PC-9 (cell line): ENCODE measurements at regions not wholly inside any gene's neighbourhood (a gene's known extent, or its start where the extent isn't known, plus 50 kb on each side); places are given as distances from the start of the nearest gene placed in this dataset.

Experiments used
- BruUV-seq: library from RNA; stranded (reverse); fragments of 400-500 nt; replicated peaks from 2 replicates; lab custom pipeline; 2021; lab: Mats Ljungman, UMichigan
- CTCF ChIA-PET: fragments of 300-600 bp; sonication (Branson Sonifier 250); formaldehyde crosslinking; loops from one replicate; lab custom pipeline; 2022; ENCODE audit warnings: antibody characterized with exemption; lab: Charles Lee
- POLR2A ChIA-PET: fragments of 300-600 bp; sonication (Branson Sonifier 250); formaldehyde crosslinking; loops from one replicate; lab custom pipeline; 2022; ENCODE audit warnings: antibody characterized with exemption; ENCODE audit not compliant: unreplicated experiment; lab: Charles Lee
- DNase-seq, 2 experiments: peaks; one replicate each; pipeline versions ENCODE4 v3.0.0 to v3.0.0-alpha.2; 2015 to 2022; ENCODE audit warnings: mixed read lengths in 1 of 2
- H2AFZ ChIP-seq: fragments of 200-600 bp; sonication (generic); 2 replicates; pipeline ENCODE4 v1.8.1; 2017; ENCODE audit warnings: antibody characterized with exemption
- H3F3A ChIP-seq: fragments of 200-600 bp; sonication (generic); 2 replicates; pipeline ENCODE4 v1.8.1; 2017; ENCODE audit warnings: antibody characterized with exemption, mild to moderate bottlenecking, low read depth; ENCODE audit not compliant: insufficient read depth
- H3K27ac ChIP-seq: fragments of 200-600 bp; sonication (generic); 2 replicates; pipeline ENCODE4 v1.6.1; 2016; ENCODE audit warnings: mixed run types
- H3K27me3 ChIP-seq: fragments of 200-600 bp; sonication (generic); 2 replicates; pipeline ENCODE4 v1.6.1; 2016; ENCODE audit warnings: low read depth, mixed run types; ENCODE audit not compliant: insufficient read depth
- H3K36me3 ChIP-seq: fragments of 200-600 bp; sonication (generic); 2 replicates; pipeline ENCODE4 v1.6.1; 2016; ENCODE audit warnings: low read depth, mixed run types
- H3K4me1 ChIP-seq: fragments of 200-600 bp; sonication (generic); replicated peaks from 2 replicates; pipeline ENCODE4 v1.6.1; 2016; ENCODE audit warnings: mixed run types; ENCODE audit not compliant: insufficient read depth
- H3K4me2 ChIP-seq: fragments of 200-600 bp; sonication (generic); 2 replicates; pipeline ENCODE4 v1.6.1; 2017; ENCODE audit warnings: mixed run types
- H3K4me3 ChIP-seq: fragments of 200-600 bp; sonication (generic); 2 replicates; pipeline ENCODE4 v1.6.1; 2016; ENCODE audit warnings: mixed run types
- H3K79me2 ChIP-seq: fragments of 200-600 bp; sonication (generic); 2 replicates; pipeline ENCODE4 v1.6.1; 2017; ENCODE audit warnings: low read depth, mixed run types
- H3K9me2 ChIP-seq: fragments of 200-600 bp; sonication (generic); 2 replicates; pipeline ENCODE4 v1.8.1; 2017; ENCODE audit warnings: mild to moderate bottlenecking; ENCODE audit not compliant: insufficient read depth
- H3K9me3 ChIP-seq: fragments of 200-600 bp; sonication (generic); 2 replicates; pipeline ENCODE4 v1.8.1; 2016; ENCODE audit warnings: low read depth; ENCODE audit not compliant: insufficient read depth
- H4K20me1 ChIP-seq: fragments of 200-600 bp; sonication (generic); 2 replicates; pipeline ENCODE4 v1.8.1; 2017; ENCODE audit not compliant: insufficient read depth
- EZH2 ChIP-seq: fragments of 200-600 bp; sonication (generic); IDR thresholded peaks from 2 replicates; pipeline ENCODE4 v1.8.0; 2017; ENCODE audit warnings: antibody characterized with exemption, low read depth
- intact Hi-C: fragments of 100-400 bp; cut with micrococcal nuclease; formaldehyde crosslinking; loops from one replicate; pipeline ENCODE4 v1.10.0; 2022; ENCODE audit not compliant: unreplicated experiment
- TF ChIP-seq, protein P1 (sequence below): fragments of 200-600 bp; sonication (generic); conservative IDR thresholded peaks from 2 replicates; pipeline ENCODE4 v1.6.1; 2017; ENCODE audit warnings: mixed run types, antibody characterized with exemption, mild to moderate bottlenecking, moderate library complexity

GRCh38 chr12:13788626-13789025 lies 192.8 kb downstream of the GRIN2B start:
- H3K9me2 ChIP-seq: no peaks in the 10 kb centered on the region
- no peaks in the 10 kb centered on the region for H4K20me1 ChIP-seq
- no peak for TF ChIP-seq EZH2
- TF ChIP-seq, protein P1, sequence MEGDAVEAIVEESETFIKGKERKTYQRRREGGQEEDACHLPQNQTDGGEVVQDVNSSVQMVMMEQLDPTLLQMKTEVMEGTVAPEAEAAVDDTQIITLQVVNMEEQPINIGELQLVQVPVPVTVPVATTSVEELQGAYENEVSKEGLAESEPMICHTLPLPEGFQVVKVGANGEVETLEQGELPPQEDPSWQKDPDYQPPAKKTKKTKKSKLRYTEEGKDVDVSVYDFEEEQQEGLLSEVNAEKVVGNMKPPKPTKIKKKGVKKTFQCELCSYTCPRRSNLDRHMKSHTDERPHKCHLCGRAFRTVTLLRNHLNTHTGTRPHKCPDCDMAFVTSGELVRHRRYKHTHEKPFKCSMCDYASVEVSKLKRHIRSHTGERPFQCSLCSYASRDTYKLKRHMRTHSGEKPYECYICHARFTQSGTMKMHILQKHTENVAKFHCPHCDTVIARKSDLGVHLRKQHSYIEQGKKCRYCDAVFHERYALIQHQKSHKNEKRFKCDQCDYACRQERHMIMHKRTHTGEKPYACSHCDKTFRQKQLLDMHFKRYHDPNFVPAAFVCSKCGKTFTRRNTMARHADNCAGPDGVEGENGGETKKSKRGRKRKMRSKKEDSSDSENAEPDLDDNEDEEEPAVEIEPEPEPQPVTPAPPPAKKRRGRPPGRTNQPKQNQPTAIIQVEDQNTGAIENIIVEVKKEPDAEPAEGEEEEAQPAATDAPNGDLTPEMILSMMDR: no peak
- no TSS peak for BruUV-seq
- no peak for DNase-seq
- no peak overlapping the region for H3K27ac ChIP-seq
- POLR2A ChIA-PET: no interaction called here
- CTCF ChIA-PET: no interaction called here
- H3K4me2 ChIP-seq: no peak overlapping the region
- no peak overlapping the region for H2AFZ ChIP-seq
- H3K9me3 ChIP-seq: no peaks in the 10 kb centered on the region
- no peaks in the 10 kb centered on the region for H3K79me2 ChIP-seq
- no peak overlapping the region for H3K4me3 ChIP-seq
- H3K36me3 ChIP-seq: no peaks in the 10 kb centered on the region
- H3K4me1 ChIP-seq: no peaks in the 10 kb centered on the region
- no peaks in the 10 kb centered on the region for H3K27me3 ChIP-seq
- no peaks in the 10 kb centered on the region for H3F3A ChIP-seq
- intact Hi-C loops: no loop called here

DNA sequence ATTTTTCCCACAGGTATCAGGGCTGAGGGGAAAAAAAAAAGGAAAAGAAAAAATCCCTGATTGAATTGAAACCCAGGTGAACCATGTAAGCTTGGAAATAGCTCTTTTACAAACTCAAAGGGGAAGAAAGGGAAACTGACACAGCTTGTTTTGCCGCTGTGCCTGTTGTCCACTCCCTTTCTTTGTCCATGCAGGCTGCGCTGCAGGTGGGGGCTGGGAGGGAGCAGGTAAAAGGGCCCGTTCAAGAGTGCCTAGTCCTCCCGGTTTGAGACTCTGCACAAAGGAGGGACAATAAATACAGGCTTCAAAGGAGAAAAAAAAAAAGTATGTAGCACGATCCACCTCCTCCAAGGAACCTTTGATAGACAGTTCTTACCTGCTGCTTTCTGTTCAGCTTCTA lies 194.8 kb downstream of the GRIN2B start:
- BruUV-seq: no TSS peak
- no peak for DNase-seq
- H3K27me3 ChIP-seq: no peaks in the 10 kb centered on the region
- CTCF ChIA-PET: no interaction called here
- no peak overlapping the region for H2AFZ ChIP-seq
- no peaks in the 10 kb centered on the region for H3K4me1 ChIP-seq
- no peaks in the 10 kb centered on the region for H3K9me2 ChIP-seq
- H3K9me3 ChIP-seq: no peaks in the 10 kb centered on the region
- no peak overlapping the region for H3K27ac ChIP-seq
- H4K20me1 ChIP-seq: no peaks in the 10 kb centered on the region
- H3K36me3 ChIP-seq: no peaks in the 10 kb centered on the region
- no peaks in the 10 kb centered on the region for H3F3A ChIP-seq
- intact Hi-C loops: no loop called here
- POLR2A ChIA-PET: no interaction called here
- TF ChIP-seq EZH2: no peak
- TF ChIP-seq, protein P1: no peak
- H3K4me2 ChIP-seq: no peak overlapping the region
- H3K79me2 ChIP-seq: no peaks in the 10 kb centered on the region
- no peak overlapping the region for H3K4me3 ChIP-seq

DNA sequence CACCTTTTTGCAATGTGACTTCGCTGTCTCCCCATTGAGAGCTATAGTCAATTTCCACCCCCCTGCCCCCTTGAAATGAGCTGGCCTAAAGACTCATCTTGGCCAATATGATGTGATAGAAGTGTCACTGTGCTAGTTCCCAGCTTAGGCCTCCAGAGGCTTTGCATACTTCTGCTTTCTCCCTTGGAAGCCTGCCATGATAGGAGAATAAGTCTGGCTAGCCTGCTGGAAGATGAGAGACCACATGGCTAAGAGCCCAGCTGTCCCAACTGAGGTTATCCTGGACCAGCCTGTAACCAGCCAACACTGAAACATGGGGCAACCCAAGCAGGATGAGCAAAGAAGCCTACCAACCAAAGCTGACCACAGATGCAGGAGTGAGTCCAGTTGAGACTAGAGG lies 196.9 kb downstream of the GRIN2B start:
- no TSS peak for BruUV-seq
- Histone ChIP-seq H3K27ac (no peak overlapping the region), H3K4me3 (no peak overlapping the region), H3K4me1 (no peaks in the 10 kb centered on the region), H3K4me2 (no peak overlapping the region), H4K20me1 (no peaks in the 10 kb centered on the region), H3K9me2 (no peaks in the 10 kb centered on the region), H3K79me2 (no peaks in the 10 kb centered on the region), H2AFZ (no peak overlapping the region), H3K27me3 (no peaks in the 10 kb centered on the region), H3F3A (no peaks in the 10 kb centered on the region), H3K36me3 (no peaks in the 10 kb centered on the region), H3K9me3 (no peaks in the 10 kb centered on the region)
- ChIA-PET CTCF (no interaction called here), POLR2A (no interaction called here)
- intact Hi-C loops: no loop called here
- TF ChIP-seq EZH2: no peak
- TF ChIP-seq, protein P1: no peak
- DNase-seq: no peak
